Hepatocyte (in vitro differentiated cells): ENCODE measurements at regions not wholly inside any gene's neighbourhood (a gene's known extent, or its start where the extent isn't known, plus 50 kb on each side); places are given as distances from the start of the nearest gene placed in this dataset.

ENCODE experiments used
- DNase-seq: peaks from one replicate; pipeline ENCODE4 v3.0.0-alpha.2; 2016; ENCODE audit warnings: low spot score
- H2AFZ ChIP-seq: fragments of 200-600 bp; sonication (generic); 2 replicates; pipeline ENCODE4 v1.6.0; 2016; ENCODE audit warnings: antibody characterized with exemption, mild to moderate bottlenecking
- H3K27ac ChIP-seq: fragments of 200-600 bp; sonication (generic); 2 replicates; pipeline ENCODE4 v1.5.1; 2016; ENCODE audit warnings: mild to moderate bottlenecking
- H3K27me3 ChIP-seq: fragments of 200-600 bp; sonication (generic); 2 replicates; pipeline ENCODE4 v1.6.1; 2016
- H3K36me3 ChIP-seq: fragments of 200-600 bp; sonication (generic); replicated peaks from 2 replicates; pipeline ENCODE4 v1.5.1; 2016; ENCODE audit warnings: low read depth; ENCODE audit not compliant: insufficient read depth
- H3K4me1 ChIP-seq: fragments of 200-600 bp; sonication (generic); 2 replicates; pipeline ENCODE4 v1.5.1; 2016; ENCODE audit warnings: mild to moderate bottlenecking, moderate library complexity; ENCODE audit not compliant: insufficient read depth
- H3K4me2 ChIP-seq: fragments of 200-600 bp; sonication (generic); 2 replicates; pipeline ENCODE4 v1.6.0; 2016
- H3K4me3 ChIP-seq: fragments of 200-600 bp; sonication (generic); 2 replicates; pipeline ENCODE4 v1.5.1; 2016; ENCODE audit warnings: mild to moderate bottlenecking
- H3K79me2 ChIP-seq: fragments of 200-600 bp; sonication (generic); 2 replicates; pipeline ENCODE4 v1.6.0; 2017; ENCODE audit warnings: mild to moderate bottlenecking
- H3K9me2 ChIP-seq: fragments of 200-600 bp; sonication (generic); replicated peaks from 2 replicates; pipeline ENCODE4 v1.6.0; 2017; ENCODE audit warnings: mild to moderate bottlenecking; ENCODE audit not compliant: insufficient read depth
- H3K9me3 ChIP-seq: fragments of 200-600 bp; sonication (generic); 2 replicates; pipeline ENCODE4 v1.5.1; 2016; ENCODE audit warnings: low read depth, mild to moderate bottlenecking
- H4K20me1 ChIP-seq: fragments of 200-600 bp; sonication (generic); 2 replicates; pipeline ENCODE4 v1.6.0; 2016; ENCODE audit warnings: mild to moderate bottlenecking; ENCODE audit not compliant: insufficient read depth, poor library complexity, severe bottlenecking
- CTCF ChIP-seq: fragments of 200-600 bp; sonication (generic); IDR thresholded peaks from 2 replicates; pipeline ENCODE4 v1.5.1; 2016; ENCODE audit warnings: antibody characterized with exemption, mild to moderate bottlenecking; ENCODE audit not compliant: poor library complexity
- EZH2 ChIP-seq: fragments of 200-600 bp; sonication (generic); IDR thresholded peaks from 2 replicates; pipeline ENCODE4 v1.6.1; 2016; ENCODE audit warnings: antibody characterized with exemption, mild to moderate bottlenecking, borderline replicate concordance
- EZH2phosphoT487 ChIP-seq: fragments of 200-600 bp; sonication (generic); IDR thresholded peaks from one replicate; pipeline ENCODE4 v1.6.1; 2018; ENCODE audit warnings: antibody characterized with exemption, mild to moderate bottlenecking, low read depth, moderate library complexity; ENCODE audit not compliant: unreplicated experiment, severe bottlenecking
- WGBS: methylation state at CpG from one replicate; pipeline ENCODE4 v1.1.6; 2016; ENCODE audit warnings: low lambda C conversion rate; ENCODE audit errors: missing lambda C conversion rate; 5-methylcytosine and 5-hydroxymethylcytosine counted together

GRCh38 chr1:117261424-117261785 lies 50.7 kb upstream of the VTCN1 start:
- Histone ChIP-seq H3K79me2 (no peaks in the 10 kb centered on the region), H3K27me3 (no peaks in the 10 kb centered on the region), H3K9me3 (no peaks in the 10 kb centered on the region), H4K20me1 (no peaks in the 10 kb centered on the region), H3K4me1 (no peaks in the 10 kb centered on the region), H3K9me2 (no peaks in the 10 kb centered on the region), H3K4me3 (no peak overlapping the region), H3K36me3 (no peaks in the 10 kb centered on the region), H3K27ac (no peak overlapping the region), H3K4me2 (no peak overlapping the region), H2AFZ (no peak overlapping the region)
- TF ChIP-seq EZH2phosphoT487 (no peak), CTCF (no peak), EZH2 (no peak)
- no peak for DNase-seq
- WGBS, result 97% methylated on average over 2 of the region's 2 CpGs

DNA sequence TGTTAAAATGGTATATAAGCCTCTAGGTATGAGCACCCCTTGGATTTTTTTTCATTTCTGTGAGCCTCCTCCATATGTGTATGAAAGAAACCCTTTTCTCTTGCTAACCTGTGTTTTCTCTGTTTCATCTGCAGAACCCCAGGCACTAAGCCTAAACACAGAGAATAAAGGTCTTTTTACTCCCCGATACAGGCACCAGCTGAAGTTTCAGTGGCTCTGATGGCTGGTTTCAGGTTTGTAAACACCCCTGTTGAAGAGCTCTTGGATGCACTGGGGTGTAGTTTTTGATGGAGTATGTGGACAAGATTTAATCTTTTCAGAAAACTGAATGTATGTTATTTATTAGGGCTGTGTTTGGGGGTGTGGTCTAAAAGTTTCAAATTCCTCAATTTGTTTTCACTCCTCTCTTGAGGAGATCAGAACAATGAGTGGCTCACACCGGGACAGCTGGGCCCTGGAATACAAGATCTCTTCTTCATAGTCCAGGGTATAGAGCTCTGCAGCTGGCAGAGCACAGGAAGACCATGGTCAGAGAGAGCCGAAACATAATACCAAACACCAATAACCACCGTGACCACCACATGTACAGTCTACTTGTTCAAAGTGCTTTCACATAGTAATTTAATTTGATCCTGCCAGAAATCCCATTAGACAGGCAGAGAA lies 50.2 kb upstream of the VTCN1 start:
- H3K4me3 ChIP-seq, result no peak overlapping the region
- no peaks in the 10 kb centered on the region for H3K27me3 ChIP-seq
- no peaks in the 10 kb centered on the region for H3K9me2 ChIP-seq
- 95% methylated on average over 4 of the region's 4 CpGs for WGBS
- no peaks in the 10 kb centered on the region for H3K4me1 ChIP-seq
- no peak overlapping the region for H3K4me2 ChIP-seq
- H4K20me1 ChIP-seq, result no peaks in the 10 kb centered on the region
- no peak overlapping the region for H3K27ac ChIP-seq
- no peaks in the 10 kb centered on the region for H3K36me3 ChIP-seq
- H3K79me2 ChIP-seq, result no peaks in the 10 kb centered on the region
- TF ChIP-seq EZH2 (no peak), EZH2phosphoT487 (no peak), CTCF (no peak)
- no peak for DNase-seq
- no peak overlapping the region for H2AFZ ChIP-seq
- no peaks in the 10 kb centered on the region for H3K9me3 ChIP-seq
